Ishikawa (cell line): ENCODE measurements at regions not wholly inside any gene's neighbourhood (a gene's known extent, or its start where the extent isn't known, plus 50 kb on each side); places are given as distances from the start of the nearest gene placed in this dataset.

Experiments used
- CEBPB ChIP-seq: IDR thresholded peaks from 2 replicates; pipeline ENCODE4 v1.6.1; 2012
- EP300 ChIP-seq: IDR thresholded peaks from 2 replicates; pipeline ENCODE4 v1.6.1; 2012; ENCODE audit warnings: borderline replicate concordance
- FOXM1 ChIP-seq: IDR thresholded peaks from 2 replicates; pipeline ENCODE4 v1.6.1; 2012; ENCODE audit warnings: low read depth, borderline replicate concordance
- NFIC ChIP-seq: IDR thresholded peaks from 2 replicates; pipeline ENCODE4 v1.6.1; 2012
- RAD21 ChIP-seq: IDR thresholded peaks from 2 replicates; pipeline ENCODE4 v1.6.1; 2012; ENCODE audit warnings: low read depth
- REST ChIP-seq: IDR thresholded peaks from 2 replicates; pipeline ENCODE4 v1.6.1; 2012; ENCODE audit warnings: low read depth, mild to moderate bottlenecking
- YY1 ChIP-seq: IDR thresholded peaks from 2 replicates; pipeline ENCODE4 v1.6.1; 2012; ENCODE audit warnings: low read depth
- ZBTB7A ChIP-seq: IDR thresholded peaks from 2 replicates; pipeline ENCODE4 v1.6.1; 2012; ENCODE audit warnings: low read depth

- TF ChIP-seq REST = no peak
- TF ChIP-seq CEBPB = no peak
- no peak for TF ChIP-seq FOXM1
- TF ChIP-seq YY1 = no peak
- no peak for TF ChIP-seq EP300
- no peak for TF ChIP-seq ZBTB7A
- TF ChIP-seq NFIC = no peak
- TF ChIP-seq RAD21 = no peak
Observed at GRCh38 chr6:22921828-22922227, 352.5 kb downstream of the HDGFL1 start.
